ENCODE measurements at regions not wholly inside any gene's neighbourhood (a gene's known extent, or its start where the extent isn't known, plus 50 kb on each side); places are given as distances from the start of the nearest gene placed in this dataset.

DNA sequence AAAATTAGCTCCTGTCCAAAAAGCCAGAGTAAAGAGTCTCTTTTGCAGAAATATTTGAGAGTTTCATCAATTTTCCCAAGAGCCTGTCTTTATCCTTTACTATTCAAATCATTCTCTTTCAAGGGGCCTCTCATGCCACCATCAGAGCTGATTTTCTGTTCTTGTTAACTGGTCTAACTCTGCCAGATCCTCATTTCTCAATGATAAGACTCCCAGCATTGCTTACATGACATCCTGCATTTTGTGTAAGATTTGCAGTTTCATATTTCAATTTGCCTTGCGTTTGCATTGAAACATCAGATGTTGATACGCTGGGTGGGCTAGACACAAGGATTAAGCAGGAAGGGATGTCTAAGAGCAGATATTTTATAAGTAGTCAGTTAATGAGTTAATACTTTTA, 228.7 kb downstream of the TBL1XR1 start:
- TF ChIP-seq ZNF274 (IDR thresholded peaks at IDR 0.05; ENCODE audit: low read depth, low read length) (no peak), YY1 (IDR thresholded peaks at IDR 0.05; ENCODE audit: insufficient read depth, insufficient read length) (no peak), SUZ12 (IDR thresholded peaks at IDR 0.05; ENCODE audit: extremely low read depth, insufficient read depth, insufficient read length) (no peak)
